MM.1S (cell line): ENCODE measurements at regions not wholly inside any gene's neighbourhood (a gene's known extent, or its start where the extent isn't known, plus 50 kb on each side); places are given as distances from the start of the nearest gene placed in this dataset.

ENCODE experiments used
- DNase-seq: peaks from one replicate; pipeline ENCODE4 v3.0.0-alpha.2; 2015
- H2AFZ ChIP-seq: fragments of 300-600 bp; sonication (generic); 2 replicates; pipeline ENCODE4 v1.6.0; 2016; ENCODE audit warnings: antibody characterized with exemption, low read length
- H3F3A ChIP-seq: fragments of 300-600 bp; sonication (generic); 2 replicates; pipeline ENCODE4 v1.6.1; 2016; ENCODE audit warnings: mild to moderate bottlenecking, antibody characterized with exemption, low read length, moderate library complexity, mixed read lengths; ENCODE audit not compliant: insufficient read depth
- H3K27ac ChIP-seq: fragments of 300-600 bp; sonication (generic); 2 replicates; pipeline ENCODE4 v1.5.1; 2016; ENCODE audit warnings: mild to moderate bottlenecking, low read length
- H3K27me3 ChIP-seq: fragments of 300-600 bp; sonication (generic); replicated peaks from 2 replicates; pipeline ENCODE4 v1.6.0; 2016; ENCODE audit warnings: low read length; ENCODE audit not compliant: insufficient read depth
- H3K36me3 ChIP-seq: fragments of 300-600 bp; sonication (generic); replicated peaks from 2 replicates; pipeline ENCODE4 v1.6.1; 2016; ENCODE audit warnings: mild to moderate bottlenecking, low read length, mixed read lengths; ENCODE audit not compliant: insufficient read depth
- H3K4me1 ChIP-seq: fragments of 300-600 bp; sonication (generic); 2 replicates; pipeline ENCODE4 v1.6.1; 2016; ENCODE audit warnings: low read length, mixed read lengths
- H3K4me2 ChIP-seq: fragments of 300-600 bp; sonication (generic); 2 replicates; pipeline ENCODE4 v1.6.0; 2016; ENCODE audit warnings: low read depth, low read length
- H3K4me3 ChIP-seq: fragments of 300-600 bp; sonication (generic); 2 replicates; pipeline ENCODE4 v1.5.1; 2016; ENCODE audit warnings: low read length, mixed read lengths
- H3K79me2 ChIP-seq: fragments of 300-600 bp; sonication (generic); 2 replicates; pipeline ENCODE4 v1.6.1; 2016; ENCODE audit warnings: mixed run types, low read length, mixed read lengths
- H3K9ac ChIP-seq: fragments of 300-600 bp; sonication (generic); 2 replicates; pipeline ENCODE4 v1.6.1; 2016; ENCODE audit warnings: low read length, mixed read lengths
- H3K9me2 ChIP-seq: fragments of 300-600 bp; sonication (generic); replicated peaks from 2 replicates; pipeline ENCODE4 v1.6.1; 2016; ENCODE audit warnings: mild to moderate bottlenecking, low read length, mixed read lengths; ENCODE audit not compliant: insufficient read depth
- H3K9me3 ChIP-seq: fragments of 300-600 bp; sonication (generic); replicated peaks from 2 replicates; pipeline ENCODE4 v1.6.1; 2016; ENCODE audit warnings: mild to moderate bottlenecking, low read length, mixed read lengths; ENCODE audit not compliant: insufficient read depth
- H4K20me1 ChIP-seq: fragments of 300-600 bp; sonication (generic); 2 replicates; pipeline ENCODE4 v1.6.1; 2016; ENCODE audit warnings: mild to moderate bottlenecking, low read length, moderate library complexity, mixed read lengths; ENCODE audit not compliant: insufficient read depth
- CTCF ChIP-seq: fragments of 300-600 bp; sonication (generic); IDR thresholded peaks from 2 replicates; pipeline ENCODE4 v1.5.1; 2016; ENCODE audit warnings: antibody characterized with exemption, low read length, mixed read lengths
- EZH2 ChIP-seq: fragments of 300-600 bp; sonication (generic); optimal IDR thresholded peaks from 2 replicates; pipeline ENCODE3; 2017; ENCODE audit warnings: low read depth, mild to moderate bottlenecking, antibody characterized with exemption, low read length, mixed read lengths
- EZH2phosphoT487 ChIP-seq: fragments of 300-600 bp; sonication (generic); IDR thresholded peaks from 2 replicates; pipeline ENCODE4 v1.6.1; 2018; ENCODE audit warnings: antibody characterized with exemption, low read length

DNA sequence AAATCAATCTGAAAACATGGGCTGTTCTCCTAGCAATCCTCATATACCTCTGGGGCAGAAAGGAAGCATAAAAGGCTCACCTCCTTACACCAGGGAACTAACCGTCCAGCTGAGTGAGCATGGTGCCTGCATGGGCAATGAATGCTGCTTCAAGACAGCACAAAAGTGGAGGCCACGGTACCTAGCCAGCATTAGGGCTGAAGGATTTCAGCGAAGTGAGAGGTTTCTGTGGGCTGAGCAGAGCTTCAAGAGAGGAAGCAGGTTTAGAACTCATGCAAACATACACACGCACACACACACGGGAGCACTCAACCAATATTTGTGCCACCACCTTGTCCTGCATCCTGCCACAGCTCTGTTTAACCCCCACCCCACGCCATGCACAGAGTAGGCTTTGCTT lies 838.5 kb upstream of the TMEM132C start:
- Histone ChIP-seq H4K20me1 (no peaks in the 10 kb centered on the region), H3K9me3 (no peaks in the 10 kb centered on the region)

DNA sequence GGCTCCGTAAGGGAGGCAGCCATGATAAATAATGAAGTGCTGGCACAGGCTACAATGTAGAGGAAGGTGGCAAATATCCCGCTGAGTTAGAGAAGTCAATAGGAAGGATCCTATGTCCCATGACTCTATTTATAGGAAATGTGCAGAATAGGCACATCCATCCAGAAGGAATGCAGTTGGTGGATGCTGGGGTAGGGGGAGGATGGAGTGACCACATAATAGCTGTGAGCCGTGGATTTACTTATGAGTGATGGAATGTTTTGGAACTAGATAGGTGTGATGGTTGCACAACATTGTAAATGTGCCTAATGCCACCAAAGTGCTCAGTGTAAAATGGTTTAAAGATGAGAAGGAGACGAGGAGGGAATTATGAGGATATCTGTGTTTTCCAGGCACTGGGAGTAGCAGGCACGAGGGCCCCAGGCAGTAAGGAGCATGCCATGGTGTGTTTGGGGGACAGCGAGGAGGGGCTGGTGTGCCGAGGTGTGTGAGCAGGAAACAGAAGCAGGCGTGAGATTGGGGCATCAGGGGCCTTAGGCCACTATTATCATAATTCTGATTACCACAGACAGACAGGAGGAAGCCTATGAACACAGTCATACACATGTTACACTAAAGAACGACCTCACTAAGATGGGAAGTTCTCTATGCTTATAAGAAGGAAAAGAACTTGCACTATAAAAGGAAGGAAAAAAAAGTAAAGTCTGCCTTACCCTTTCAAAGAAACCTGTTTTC lies 837.3 kb upstream of the TMEM132C start:
- Histone ChIP-seq H3K27me3 (no peaks in the 10 kb centered on the region), H3K4me2 (no peak overlapping the region), H3K9me3 (no peaks in the 10 kb centered on the region), H3K9me2 (no peaks in the 10 kb centered on the region), H3K79me2 (no peaks in the 10 kb centered on the region), H3F3A (no peaks in the 10 kb centered on the region), H4K20me1 (no peaks in the 10 kb centered on the region), H3K4me1 (no peaks in the 10 kb centered on the region), H3K36me3 (no peaks in the 10 kb centered on the region), H3K4me3 (no peak overlapping the region), H3K27ac (no peak overlapping the region), H3K9ac (no peak overlapping the region), H2AFZ (no peak overlapping the region)
- no peak for DNase-seq
- TF ChIP-seq EZH2phosphoT487 (no peak), EZH2 (no peak)

More for the DNA sequence above, 838.5 kb upstream of the TMEM132C start:
- no peaks in the 10 kb centered on the region for H3K79me2 ChIP-seq
- H3K4me3 ChIP-seq = no peak overlapping the region
- no peak for DNase-seq
- H3K9ac ChIP-seq = no peak overlapping the region
- no peaks in the 10 kb centered on the region for H3K4me1 ChIP-seq
- no peaks in the 10 kb centered on the region for H3K9me2 ChIP-seq
- H3K27me3 ChIP-seq = no peaks in the 10 kb centered on the region
- H3F3A ChIP-seq = no peaks in the 10 kb centered on the region
- no peak overlapping the region for H2AFZ ChIP-seq
- no peak overlapping the region for H3K4me2 ChIP-seq
- H3K36me3 ChIP-seq = no peaks in the 10 kb centered on the region
- TF ChIP-seq CTCF (no peak), EZH2 (no peak), EZH2phosphoT487 (no peak)
- no peak overlapping the region for H3K27ac ChIP-seq

- Histone ChIP-seq H2AFZ (no peak overlapping the region), H3K36me3 (no peaks in the 10 kb centered on the region), H3K79me2 (no peaks in the 10 kb centered on the region), H3F3A (no peaks in the 10 kb centered on the region), H3K4me2 (no peak overlapping the region), H4K20me1 (no peaks in the 10 kb centered on the region), H3K27me3 (no peaks in the 10 kb centered on the region), H3K4me1 (no peaks in the 10 kb centered on the region), H3K9me2 (no peaks in the 10 kb centered on the region), H3K4me3 (no peak overlapping the region), H3K9ac (no peak overlapping the region), H3K27ac (no peak overlapping the region), H3K9me3 (no peaks in the 10 kb centered on the region)
- no peak for DNase-seq
- TF ChIP-seq CTCF (no peak), EZH2 (no peak), EZH2phosphoT487 (no peak)
Measured at GRCh38 chr12:127430401-127430800, 836.6 kb upstream of the TMEM132C start.

GRCh38 chr12:127431177-127431576 lies 835.8 kb upstream of the TMEM132C start:
- no peak overlapping the region for H3K4me2 ChIP-seq
- DNase-seq = no peak

More at GRCh38 chr12:127431177-127431576, 835.8 kb upstream of the TMEM132C start:
- Histone ChIP-seq H3K27me3 (no peaks in the 10 kb centered on the region), H3K27ac (no peak overlapping the region), H3K9ac (no peak overlapping the region), H3K4me3 (no peak overlapping the region), H3K9me3 (no peaks in the 10 kb centered on the region), H3K9me2 (no peaks in the 10 kb centered on the region), H4K20me1 (no peaks in the 10 kb centered on the region), H3F3A (no peaks in the 10 kb centered on the region), H3K79me2 (no peaks in the 10 kb centered on the region), H3K36me3 (no peaks in the 10 kb centered on the region), H3K4me1 (no peaks in the 10 kb centered on the region), H2AFZ (no peak overlapping the region)
- TF ChIP-seq CTCF (no peak), EZH2phosphoT487 (no peak), EZH2 (no peak)
